ENCODE measurements at regions not wholly inside any gene's neighbourhood (a gene's known extent, or its start where the extent isn't known, plus 50 kb on each side); places are given as distances from the start of the nearest gene placed in this dataset.
"Not testable (repeated sequence)": the region's sequence is repeated elsewhere in the genome, so short reads cannot be mapped to it uniquely, and the experiment has no call there.

GRCh38 chr17:20784100-20784665 is 204.7 kb downstream of the CDRT15L2 start:
- H3K4me1 ChIP-seq, result no peaks in the 10 kb centered on the region
- TF ChIP-seq POLR2AphosphoS5 (IDR thresholded peaks at IDR 0.05), result no peak
- no peak for TF ChIP-seq POLR2A (IDR thresholded peaks at IDR 0.05; ENCODE audit: low read depth)
- TF ChIP-seq EP300 (IDR thresholded peaks at IDR 0.05), result no peak
- TF ChIP-seq CTCF (IDR thresholded peaks at IDR 0.05), result no peak
- no peak for DNase-seq (ENCODE audit: extremely low spot score)
- H3K9me3 ChIP-seq, result no peaks in the 10 kb centered on the region
- H3K27ac ChIP-seq (replicated peaks in 1 of 4), result no peak overlapping the region
- H3K36me3 ChIP-seq, result no peaks in the 10 kb centered on the region
- WGBS, result 34% methylated on average over 44 of the region's 48 CpGs
- no peak overlapping the region for H3K4me3 ChIP-seq
- H3K27me3 ChIP-seq, result peaks cover 0 to 31% (median 4%) of the 10 kb centered on the region in 4 donors
- intact Hi-C loops (cut with DNase I), result no loop called here

GRCh38 chr17:20787281-20787680 is 207.8 kb downstream of the CDRT15L2 start:
- Histone ChIP-seq H3K9me3 (no peaks in the 10 kb centered on the region), H3K36me3 (no peaks in the 10 kb centered on the region), H3K4me3 (no peak overlapping the region), H3K27me3 (peaks cover 0 to 26% (median 4%) of the 10 kb centered on the region in 4 donors), H3K27ac (replicated peaks in 1 of 4) (no peak overlapping the region), H3K4me1 (no peaks in the 10 kb centered on the region)
- intact Hi-C loops (cut with DNase I), result no loop called here
- 74% methylated on average over 6 of the region's 6 CpGs for WGBS
- DNase-seq (ENCODE audit: extremely low spot score), result no peak
- TF ChIP-seq POLR2A (IDR thresholded peaks at IDR 0.05; ENCODE audit: low read depth), result no peak

GRCh38 chr17:20791626-20792025 is 212.1 kb downstream of the CDRT15L2 start:
- WGBS, result 87% methylated on average over 5 of the region's 5 CpGs
- peaks cover 0 to 5% (median 0%) of the 10 kb centered on the region in 4 donors for H3K27me3 ChIP-seq
- no peak overlapping the region for H3K27ac ChIP-seq (replicated peaks in 1 of 4)
- H3K9me3 ChIP-seq, result no peaks in the 10 kb centered on the region
- intact Hi-C loops (cut with DNase I), result no loop called here
- H3K36me3 ChIP-seq, result no peaks in the 10 kb centered on the region
- no peak overlapping the region for H3K4me3 ChIP-seq
- TF ChIP-seq POLR2A (IDR thresholded peaks at IDR 0.05; ENCODE audit: low read depth), result no peak
- TF ChIP-seq EP300 (IDR thresholded peaks at IDR 0.05), result no peak
- no peak for TF ChIP-seq POLR2AphosphoS5 (IDR thresholded peaks at IDR 0.05)
- TF ChIP-seq CTCF (IDR thresholded peaks at IDR 0.05), result no peak
- DNase-seq (ENCODE audit: extremely low spot score), result no peak
- H3K4me1 ChIP-seq, result no peaks in the 10 kb centered on the region

- 74% methylated on average over 6 of the region's 6 CpGs for WGBS
- intact Hi-C loops (cut with DNase I); DNase-seq (ENCODE audit: extremely low spot score): not testable (repeated sequence)
These were observed 215.0 kb downstream of the CDRT15L2 start for GRCh38 chr17:20794532-20794931.

GRCh38 chr17:20797292-20797691 is 217.8 kb downstream of the CDRT15L2 start:
- Histone ChIP-seq H3K4me3 (no peak overlapping the region), H3K27me3 (peaks cover 0 to 14% (median 0%) of the 10 kb centered on the region in 4 donors), H3K27ac (replicated peaks in 1 of 4) (no peak overlapping the region), H3K36me3 (no peaks in the 10 kb centered on the region), H3K4me1 (no peaks in the 10 kb centered on the region), H3K9me3 (no peaks in the 10 kb centered on the region)
- no peak for TF ChIP-seq CTCF (IDR thresholded peaks at IDR 0.05)
- TF ChIP-seq EP300 (IDR thresholded peaks at IDR 0.05), result no peak
- TF ChIP-seq POLR2AphosphoS5 (IDR thresholded peaks at IDR 0.05), result no peak
- TF ChIP-seq POLR2A (IDR thresholded peaks at IDR 0.05; ENCODE audit: low read depth), result no peak
- DNase-seq (ENCODE audit: extremely low spot score), result no peak
- intact Hi-C loops (cut with DNase I), result no loop called here
- WGBS, result 80% methylated on average over 3 of the region's 3 CpGs

More at GRCh38 chr17:20794532-20794931, 215.0 kb downstream of the CDRT15L2 start:
- not testable (repeated sequence) for H3K36me3 ChIP-seq; H3K4me3 ChIP-seq; H3K27me3 ChIP-seq; H3K9me3 ChIP-seq; H3K27ac ChIP-seq (replicated peaks in 1 of 4); H3K4me1 ChIP-seq
- TF ChIP-seq CTCF (IDR thresholded peaks at IDR 0.05), result peak in 1 of 3 experiments; percentile 2

Data from esophagus muscularis mucosa (tissue), 4 donors.